Activated naive CD4-positive, alpha-beta T cell treated with Interleukin-2 at 50 U/mL for 16 hours (primary cell): ENCODE measurements at regions not wholly inside any gene's neighbourhood (a gene's known extent, or its start where the extent isn't known, plus 50 kb on each side); places are given as distances from the start of the nearest gene placed in this dataset.
"Not testable (repeated sequence)": the region's sequence is repeated elsewhere in the genome, so short reads cannot be mapped to it uniquely, and the experiment has no call there.

Experiments used
- DNase-seq: peaks from one replicate; pipeline ENCODE4 v3.0.0-alpha.2; 2020

GRCh38 chr3:35849496-35849895 is 210.2 kb downstream of the ARPP21 start:
- no peak for DNase-seq

GRCh38 chr3:35849963-35850362 is 210.6 kb downstream of the ARPP21 start:
- no peak for DNase-seq

- no peak for DNase-seq
Observed at GRCh38 chr3:35857004-35857403, 217.7 kb downstream of the ARPP21 start.

GRCh38 chr3:35862057-35862456 is 222.7 kb downstream of the ARPP21 start:
- DNase-seq: no peak

GRCh38 chr3:35864871-35865270 is 225.5 kb downstream of the ARPP21 start:
- no peak for DNase-seq

- no peak for DNase-seq
Observed at GRCh38 chr3:35867791-35868190, 228.5 kb downstream of the ARPP21 start.

- no peak for DNase-seq
Observed at GRCh38 chr3:35871009-35871408, 231.7 kb downstream of the ARPP21 start.

- DNase-seq: no peak
Observed at GRCh38 chr3:35883929-35884328, 244.6 kb downstream of the ARPP21 start.

GRCh38 chr3:35894735-35895134 is 255.4 kb downstream of the ARPP21 start:
- DNase-seq: no peak

- no peak for DNase-seq
Observed at GRCh38 chr3:35899245-35899644, 259.9 kb downstream of the ARPP21 start.

GRCh38 chr3:35900079-35900478 is 260.8 kb downstream of the ARPP21 start:
- no peak for DNase-seq

GRCh38 chr3:35908366-35909232 is 269.3 kb downstream of the ARPP21 start:
- DNase-seq: peak; percentile 8

GRCh38 chr3:35919160-35919559 is 279.8 kb downstream of the ARPP21 start:
- no peak for DNase-seq

GRCh38 chr3:35921718-35922117 is 282.4 kb downstream of the ARPP21 start:
- no peak for DNase-seq

- not testable (repeated sequence) for DNase-seq
Observed at GRCh38 chr3:35924070-35924469, 284.7 kb downstream of the ARPP21 start.

- no peak for DNase-seq
Observed at GRCh38 chr3:35927441-35927840, 288.1 kb downstream of the ARPP21 start.

GRCh38 chr3:35929158-35929557 is 289.8 kb downstream of the ARPP21 start:
- no peak for DNase-seq

- DNase-seq: no peak
Observed at GRCh38 chr3:35931867-35932266, 292.5 kb downstream of the ARPP21 start.

GRCh38 chr3:35932995-35933394 is 293.7 kb downstream of the ARPP21 start:
- no peak for DNase-seq

GRCh38 chr3:35936571-35936970 is 297.2 kb downstream of the ARPP21 start:
- no peak for DNase-seq

- no peak for DNase-seq
Observed at GRCh38 chr3:35944926-35945710, 305.8 kb downstream of the ARPP21 start.

- no peak for DNase-seq
Observed at GRCh38 chr3:35946121-35946853, 307.0 kb downstream of the ARPP21 start.

GRCh38 chr3:35946854-35947515 is 307.7 kb downstream of the ARPP21 start:
- no peak for DNase-seq
